Ishikawa (cell line): ENCODE measurements at regions not wholly inside any gene's neighbourhood (a gene's known extent, or its start where the extent isn't known, plus 50 kb on each side); places are given as distances from the start of the nearest gene placed in this dataset.

Source experiments
- CEBPB ChIP-seq: IDR thresholded peaks from 2 replicates; pipeline ENCODE4 v1.6.1; 2012
- EGR1 ChIP-seq: IDR thresholded peaks from 2 replicates; pipeline ENCODE4 v1.6.1; 2012
- EP300 ChIP-seq: IDR thresholded peaks from 2 replicates; pipeline ENCODE4 v1.6.1; 2012; ENCODE audit warnings: borderline replicate concordance
- NFIC ChIP-seq: IDR thresholded peaks from 2 replicates; pipeline ENCODE4 v1.6.1; 2012
- RAD21 ChIP-seq: IDR thresholded peaks from 2 replicates; pipeline ENCODE4 v1.6.1; 2012; ENCODE audit warnings: low read depth
- TAF1 ChIP-seq: IDR thresholded peaks from 2 replicates; pipeline ENCODE4 v1.6.1; 2012; ENCODE audit warnings: low read depth, mild to moderate bottlenecking
- TCF12 ChIP-seq: IDR thresholded peaks from 2 replicates; pipeline ENCODE4 v1.6.1; 2012; ENCODE audit warnings: low read depth
- TEAD4 ChIP-seq: IDR thresholded peaks from 2 replicates; pipeline ENCODE4 v1.6.1; 2012
- YY1 ChIP-seq: IDR thresholded peaks from 2 replicates; pipeline ENCODE4 v1.6.1; 2012; ENCODE audit warnings: low read depth
- ZBTB7A ChIP-seq: IDR thresholded peaks from 2 replicates; pipeline ENCODE4 v1.6.1; 2012; ENCODE audit warnings: low read depth
- TF ChIP-seq, protein P1 (sequence below): IDR thresholded peaks from 2 replicates; pipeline ENCODE4 v1.6.1; 2012
- TF ChIP-seq, protein P2 (sequence below): IDR thresholded peaks from 2 replicates; pipeline ENCODE4 v1.6.1; 2012; ENCODE audit warnings: low read depth, mild to moderate bottlenecking
- TF ChIP-seq, protein P3 (sequence below): IDR thresholded peaks from 2 replicates; pipeline ENCODE4 v1.6.1; 2012

DNA sequence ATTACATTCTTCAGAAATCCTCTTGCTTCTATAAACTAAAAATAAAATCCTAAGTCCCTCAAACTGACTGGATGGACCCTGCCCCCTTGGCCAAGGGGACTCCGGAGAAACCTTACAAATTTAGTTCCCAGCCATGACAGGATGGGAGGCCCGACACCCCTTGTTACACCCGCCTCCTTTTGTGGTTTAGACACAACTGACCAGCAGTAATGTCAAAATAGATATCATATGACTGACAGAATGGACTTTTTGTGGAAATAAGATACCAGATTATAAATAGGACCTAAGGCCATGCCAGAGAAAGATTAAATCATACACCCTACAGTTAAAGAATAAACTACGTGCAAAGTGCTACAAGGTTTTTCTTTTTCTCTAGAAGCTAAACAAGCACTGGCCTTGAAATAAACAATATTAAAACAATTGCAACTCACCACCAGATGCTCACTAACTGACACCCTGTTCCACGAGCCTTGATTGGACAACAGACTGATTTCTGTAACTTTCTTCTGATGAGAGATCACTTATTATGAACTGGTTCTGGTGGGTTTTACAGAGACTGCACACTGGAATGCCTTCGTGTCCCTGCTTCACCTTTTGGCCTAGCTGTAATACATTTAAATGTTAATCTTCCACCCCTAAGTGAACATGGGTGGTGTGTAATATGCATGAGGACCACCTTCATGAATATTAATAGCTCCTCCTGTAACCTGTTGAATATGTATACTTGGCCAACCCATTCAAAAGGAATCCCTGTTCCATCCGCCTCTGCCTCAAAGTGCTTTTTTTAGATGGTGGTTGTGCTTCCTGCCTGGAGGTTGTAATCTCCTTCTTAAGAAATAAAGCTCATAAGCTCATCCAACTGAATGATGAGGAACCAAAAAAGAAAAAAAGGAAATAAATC is 99.6 kb downstream of the ODF2L start:
- no peak for TF ChIP-seq EP300
- TF ChIP-seq, protein P1, sequence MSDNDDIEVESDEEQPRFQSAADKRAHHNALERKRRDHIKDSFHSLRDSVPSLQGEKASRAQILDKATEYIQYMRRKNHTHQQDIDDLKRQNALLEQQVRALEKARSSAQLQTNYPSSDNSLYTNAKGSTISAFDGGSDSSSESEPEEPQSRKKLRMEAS, result no peak
- no peak for TF ChIP-seq EGR1
- TF ChIP-seq TAF1, result no peak
- no peak for TF ChIP-seq TEAD4
- no peak for TF ChIP-seq ZBTB7A
- TF ChIP-seq YY1, result no peak
- no peak for TF ChIP-seq NFIC
- TF ChIP-seq CEBPB, result no peak
- TF ChIP-seq, protein P2, sequence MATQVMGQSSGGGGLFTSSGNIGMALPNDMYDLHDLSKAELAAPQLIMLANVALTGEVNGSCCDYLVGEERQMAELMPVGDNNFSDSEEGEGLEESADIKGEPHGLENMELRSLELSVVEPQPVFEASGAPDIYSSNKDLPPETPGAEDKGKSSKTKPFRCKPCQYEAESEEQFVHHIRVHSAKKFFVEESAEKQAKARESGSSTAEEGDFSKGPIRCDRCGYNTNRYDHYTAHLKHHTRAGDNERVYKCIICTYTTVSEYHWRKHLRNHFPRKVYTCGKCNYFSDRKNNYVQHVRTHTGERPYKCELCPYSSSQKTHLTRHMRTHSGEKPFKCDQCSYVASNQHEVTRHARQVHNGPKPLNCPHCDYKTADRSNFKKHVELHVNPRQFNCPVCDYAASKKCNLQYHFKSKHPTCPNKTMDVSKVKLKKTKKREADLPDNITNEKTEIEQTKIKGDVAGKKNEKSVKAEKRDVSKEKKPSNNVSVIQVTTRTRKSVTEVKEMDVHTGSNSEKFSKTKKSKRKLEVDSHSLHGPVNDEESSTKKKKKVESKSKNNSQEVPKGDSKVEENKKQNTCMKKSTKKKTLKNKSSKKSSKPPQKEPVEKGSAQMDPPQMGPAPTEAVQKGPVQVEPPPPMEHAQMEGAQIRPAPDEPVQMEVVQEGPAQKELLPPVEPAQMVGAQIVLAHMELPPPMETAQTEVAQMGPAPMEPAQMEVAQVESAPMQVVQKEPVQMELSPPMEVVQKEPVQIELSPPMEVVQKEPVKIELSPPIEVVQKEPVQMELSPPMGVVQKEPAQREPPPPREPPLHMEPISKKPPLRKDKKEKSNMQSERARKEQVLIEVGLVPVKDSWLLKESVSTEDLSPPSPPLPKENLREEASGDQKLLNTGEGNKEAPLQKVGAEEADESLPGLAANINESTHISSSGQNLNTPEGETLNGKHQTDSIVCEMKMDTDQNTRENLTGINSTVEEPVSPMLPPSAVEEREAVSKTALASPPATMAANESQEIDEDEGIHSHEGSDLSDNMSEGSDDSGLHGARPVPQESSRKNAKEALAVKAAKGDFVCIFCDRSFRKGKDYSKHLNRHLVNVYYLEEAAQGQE, result no peak

DNA sequence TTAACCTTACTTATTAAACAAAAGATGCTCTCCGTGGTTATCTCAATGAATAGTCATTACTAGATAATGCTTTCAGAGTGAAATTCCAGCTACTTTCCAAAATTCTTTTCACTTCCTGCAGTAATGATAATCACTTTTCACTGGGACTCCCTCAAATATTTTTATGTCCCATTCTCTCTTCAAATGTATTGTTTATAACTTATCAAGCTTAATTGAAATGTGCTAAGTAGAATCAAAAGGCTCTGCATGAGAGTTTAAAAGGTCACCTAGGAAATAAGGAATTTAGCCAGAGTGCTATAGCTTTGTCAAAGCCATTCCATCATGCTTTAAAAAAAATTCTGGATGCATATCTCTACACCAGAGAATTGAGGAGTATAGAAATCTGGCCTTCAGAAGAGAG is 106.4 kb downstream of the ODF2L start:
- TF ChIP-seq EP300, result no peak
- TF ChIP-seq TEAD4, result no peak
- TF ChIP-seq, protein P2, result no peak
- no peak for TF ChIP-seq EGR1
- TF ChIP-seq CEBPB, result no peak
- TF ChIP-seq, protein P3, sequence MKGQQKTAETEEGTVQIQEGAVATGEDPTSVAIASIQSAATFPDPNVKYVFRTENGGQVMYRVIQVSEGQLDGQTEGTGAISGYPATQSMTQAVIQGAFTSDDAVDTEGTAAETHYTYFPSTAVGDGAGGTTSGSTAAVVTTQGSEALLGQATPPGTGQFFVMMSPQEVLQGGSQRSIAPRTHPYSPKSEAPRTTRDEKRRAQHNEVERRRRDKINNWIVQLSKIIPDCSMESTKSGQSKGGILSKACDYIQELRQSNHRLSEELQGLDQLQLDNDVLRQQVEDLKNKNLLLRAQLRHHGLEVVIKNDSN, result no peak

DNA sequence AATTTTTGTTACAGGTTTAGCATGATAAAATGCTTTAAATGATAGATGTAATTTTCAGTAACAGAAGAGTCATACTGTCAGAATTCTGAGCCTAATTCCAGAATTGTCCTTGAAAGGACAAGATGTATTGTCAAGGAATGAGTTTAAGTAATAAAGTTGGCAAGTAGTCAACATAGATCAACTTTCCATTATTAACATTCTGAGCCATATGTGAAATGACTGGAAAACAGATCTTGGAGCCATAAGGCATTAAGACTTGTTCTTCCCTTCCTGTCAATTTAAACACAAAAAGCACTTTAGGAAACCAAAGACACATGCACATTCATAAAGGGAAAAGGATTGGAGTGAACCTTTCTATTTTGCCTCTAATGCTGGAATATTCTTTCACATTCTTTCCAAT is 107.0 kb downstream of the ODF2L start:
- TF ChIP-seq TCF12 (no peak), EP300 (no peak), ZBTB7A (no peak), RAD21 (no peak), EGR1 (no peak), NFIC (no peak), CEBPB (no peak)
- TF ChIP-seq, protein P1, result no peak
- TF ChIP-seq, protein P2, result no peak

DNA sequence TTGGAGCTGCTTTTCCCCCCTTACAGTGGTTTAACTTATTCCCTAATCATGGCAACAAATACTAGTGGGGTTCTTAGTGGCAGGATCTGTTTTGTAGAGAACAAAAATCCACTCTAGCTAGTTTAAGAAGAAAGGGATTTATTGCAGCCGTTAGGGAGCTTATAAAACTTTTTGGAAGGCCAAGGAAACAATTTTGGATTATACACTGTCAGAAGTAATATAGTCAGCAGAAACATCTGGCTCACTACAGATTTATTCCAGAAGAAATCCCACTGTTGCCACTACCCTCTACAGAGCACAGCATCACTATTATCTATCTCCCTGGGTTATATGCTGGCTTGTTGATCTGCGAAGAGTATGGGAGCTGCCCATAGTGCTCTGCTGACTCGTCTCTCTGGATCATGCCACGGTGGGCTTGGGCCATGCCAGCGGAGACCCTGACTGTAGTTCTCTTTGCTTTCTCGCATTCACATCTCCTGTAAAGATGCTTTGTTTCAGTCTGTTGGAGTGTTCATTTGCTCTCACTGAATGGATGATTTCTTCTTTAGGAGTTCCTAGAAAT is 107.5 kb downstream of the ODF2L start:
- TF ChIP-seq TCF12 (no peak), YY1 (no peak), NFIC (no peak), EGR1 (no peak), RAD21 (no peak), CEBPB (no peak), TEAD4 (no peak), ZBTB7A (no peak)
- TF ChIP-seq, protein P2, result no peak
- TF ChIP-seq, protein P3, result no peak
- TF ChIP-seq, protein P1, result no peak
